ENCODE measurements at regions not wholly inside any gene's neighbourhood (a gene's known extent, or its start where the extent isn't known, plus 50 kb on each side); places are given as distances from the start of the nearest gene placed in this dataset.

DNA sequence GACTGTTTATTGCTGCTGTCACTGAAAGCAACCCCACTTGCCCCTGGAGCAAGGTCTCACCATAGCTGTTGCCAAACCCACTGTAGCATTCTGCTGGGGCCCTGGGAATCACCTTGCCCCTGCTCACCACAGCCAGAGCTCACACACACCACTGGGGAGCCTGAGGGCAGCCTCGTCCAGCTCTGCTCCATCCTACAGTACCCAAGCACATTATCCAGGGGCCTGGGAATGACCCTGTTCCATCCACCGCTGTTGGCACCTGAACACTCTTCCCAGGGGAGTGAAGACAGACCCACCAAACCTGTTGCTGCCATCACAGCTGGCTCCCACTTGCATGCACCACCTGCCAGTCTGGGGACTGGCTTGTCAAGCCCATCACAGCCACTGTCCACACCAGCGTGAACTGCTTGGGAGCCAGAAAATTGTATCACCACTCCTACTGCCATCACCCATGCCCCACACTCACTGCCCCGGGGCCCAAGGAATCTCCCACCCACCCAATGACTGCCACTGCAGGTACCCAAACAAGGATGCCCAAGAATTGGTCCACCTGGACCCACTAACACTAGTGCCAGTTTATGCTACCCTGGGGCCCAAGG lies 811.3 kb downstream of the KLHL13 start:
- TF ChIP-seq POLR2A (IDR thresholded peaks at IDR 0.05; ENCODE audit: low read length) (no peak), GATA1 (IDR thresholded peaks at IDR 0.05; ENCODE audit: low read depth, low read length) (no peak)

Measured in erythroblast (primary cell).